ENCODE measurements at regions not wholly inside any gene's neighbourhood (a gene's known extent, or its start where the extent isn't known, plus 50 kb on each side); places are given as distances from the start of the nearest gene placed in this dataset.
"Not testable (repeated sequence)": the region's sequence is repeated elsewhere in the genome, so short reads cannot be mapped to it uniquely, and the experiment has no call there.

- TF ChIP-seq EZH2phosphoT487 (IDR thresholded peaks at IDR 0.05; ENCODE audit: borderline replicate concordance, low read length); CTCF (IDR thresholded peaks at IDR 0.05; ENCODE audit: low read depth, low read length, poor library complexity, severe bottlenecking): not testable (repeated sequence)
Observed at GRCh38 chr18:14991934-14992445, 244.0 kb downstream of the ANKRD30B start.

All from DOHH2 (cell line).